K562 (cell line): ENCODE measurements at regions not wholly inside any gene's neighbourhood (a gene's known extent, or its start where the extent isn't known, plus 50 kb on each side); places are given as distances from the start of the nearest gene placed in this dataset.

ENCODE experiments used
- ATAC-seq: fragments of 200-7000 bp; cut with Tn5 transposase; 3 replicates; pipeline ENCODE4 v1.9.1; 2020; ENCODE audit warnings: moderate library complexity
- BruUV-seq: library from RNA; stranded (reverse); fragments of 400-500 nt; replicated peaks from 2 replicates; lab custom pipeline; 2021; lab: Mats Ljungman, UMichigan
- CTCF ChIA-PET: fragments of 300-600 bp; formaldehyde crosslinking; extraction: SDS; loops from one replicate; lab custom pipeline; 2021; ENCODE audit warnings: low intra/inter-chr PET ratio; lab: Yijun Ruan, JAX
- POLR2A ChIA-PET: fragments of 300-600, 350-650 bp; sonication (Branson Sonifier 250); formaldehyde crosslinking; extraction: SDS; loops from one replicate; lab custom pipeline; 2021; ENCODE audit warnings: antibody characterized with exemption, inconsistent platforms; lab: Yijun Ruan, JAX
- DNase-seq, 4 experiments: peaks; one replicate each; pipeline versions ENCODE4 v3.0.0 to v3.0.0-alpha.2; 2011 to 2018; ENCODE audit warnings: low spot score in 3 of 4, mixed read lengths in 3 of 4; ENCODE audit errors: extremely low read depth in 1 of 4
- FAIRE-seq: peaks from 2 replicates; lab custom pipeline; 2011; peaks lifted over from hg19 to GRCh38; lab: Jason Lieb, UNC
- H2AFZ ChIP-seq: 2 replicates; pipeline ENCODE4 v1.6.0; 2011; ENCODE audit warnings: low read depth, low read length, control low read depth, inconsistent platforms
- H3K27ac ChIP-seq: fragments of 200-600 bp; 3 replicates; pipeline ENCODE4 v1.8.0; 2011; ENCODE audit warnings: low read depth, mild to moderate bottlenecking, control low read depth, inconsistent platforms, low read length, moderate library complexity, mixed read lengths; ENCODE audit errors: extremely low read depth
- H3K27me3 ChIP-seq, 2 experiments: fragments of 300-600 bp in 1 of 2; 2 replicates in 1 of 2; 3 replicates in 1 of 2; pipeline versions ENCODE4 v1.6.0 to v1.8.0; 2011; ENCODE audit warnings: inconsistent platforms in 2 of 2, low read length in 2 of 2, mild to moderate bottlenecking in 1 of 2, mixed read lengths in 1 of 2, moderate library complexity in 1 of 2; ENCODE audit not compliant: control insufficient read depth in 2 of 2, insufficient read depth in 2 of 2
- H3K36me3 ChIP-seq: fragments of 300-600 bp; 3 replicates; pipeline ENCODE4 v1.8.0; 2011; ENCODE audit warnings: mild to moderate bottlenecking, low read length, inconsistent platforms; ENCODE audit not compliant: control insufficient read depth, insufficient read depth
- H3K4me1 ChIP-seq, 2 experiments: fragments of 200-600 bp in 1 of 2; replicated peaks in 1 of 2; 2 replicates in 1 of 2; 3 replicates in 1 of 2; pipeline versions ENCODE4 v1.5.1 to v1.8.0; 2011; ENCODE audit warnings: inconsistent platforms in 2 of 2, low read length in 2 of 2, mild to moderate bottlenecking in 1 of 2, mixed read lengths in 1 of 2, moderate library complexity in 1 of 2; ENCODE audit not compliant: control insufficient read depth in 2 of 2, insufficient read depth in 2 of 2
- H3K4me2 ChIP-seq: 2 replicates; pipeline ENCODE4 v1.6.1; 2011; ENCODE audit warnings: low read length, control low read depth, inconsistent platforms, mixed read lengths; ENCODE audit not compliant: insufficient read depth
- H3K4me3 ChIP-seq: fragments of 200-600 bp; sonication (generic), shearing (Covaris generic); 2 replicates; pipeline ENCODE4 v1.5.1; 2016; ENCODE audit warnings: control low read depth, inconsistent platforms
- H3K79me2 ChIP-seq: fragments of 200-600 bp; 3 replicates; pipeline ENCODE4 v1.8.0; 2011; ENCODE audit warnings: low read length, inconsistent platforms; ENCODE audit not compliant: control insufficient read depth, insufficient read depth
- H3K9ac ChIP-seq, 2 experiments: 2 replicates each; pipeline versions ENCODE4 v1.6.0 to v1.6.1; 2011; ENCODE audit warnings: low read depth in 2 of 2, low read length in 2 of 2, control low read depth in 1 of 2, inconsistent platforms in 1 of 2, mild to moderate bottlenecking in 1 of 2, mixed read lengths in 1 of 2; ENCODE audit not compliant: insufficient read depth in 1 of 2
- H3K9me1 ChIP-seq: one replicate; pipeline ENCODE4 v1.6.0; 2011; ENCODE audit warnings: inconsistent platforms, mild to moderate bottlenecking, low read length, moderate library complexity; ENCODE audit not compliant: control insufficient read depth, insufficient read depth
- H3K9me3 ChIP-seq: replicated peaks from 2 replicates; pipeline ENCODE4 v1.5.1; 2011; ENCODE audit warnings: low read depth, low read length, inconsistent platforms; ENCODE audit not compliant: control insufficient read depth, insufficient read depth
- H4K20me1 ChIP-seq: replicated peaks from 2 replicates; pipeline ENCODE4 v1.6.1; 2011; ENCODE audit warnings: low read length, inconsistent platforms, mixed read lengths; ENCODE audit not compliant: control insufficient read depth, insufficient read depth
- BHLHE40 ChIP-seq: IDR thresholded peaks from 2 replicates; pipeline ENCODE4 v1.6.1; 2011; ENCODE audit warnings: low read length, improper control_type of control experiment
- BRF1 ChIP-seq: IDR thresholded peaks from 3 replicates; pipeline ENCODE4 v1.6.1; 2011; ENCODE audit warnings: borderline replicate concordance, mild to moderate bottlenecking; ENCODE audit not compliant: insufficient read length; ENCODE audit errors: extremely low read depth
- HDGF ChIP-seq: fragments of 450-650 bp; IDR thresholded peaks from 2 replicates; pipeline ENCODE4 v1.6.1; 2016
- MCM2 ChIP-seq: fragments of 450-650 bp; IDR thresholded peaks from 2 replicates; pipeline ENCODE4 v1.6.1; 2017; ENCODE audit warnings: low read depth, mild to moderate bottlenecking
- MIER1 ChIP-seq: fragments of 450-650 bp; IDR thresholded peaks from 2 replicates; pipeline ENCODE4 v1.6.1; 2016; ENCODE audit warnings: antibody characterized with exemption, mild to moderate bottlenecking, low read depth
- PREB ChIP-seq: sonication (generic); formaldehyde crosslinking; IDR thresholded peaks from 2 replicates; pipeline ENCODE4 v1.8.1; 2023; ENCODE audit warnings: mild to moderate bottlenecking, missing genetic modification reagents
- SMARCC2 ChIP-seq: fragments of 450-650 bp; IDR thresholded peaks from 2 replicates; pipeline ENCODE4 v1.6.1; 2017; ENCODE audit warnings: antibody characterized with exemption, moderate library complexity, mild to moderate bottlenecking, low read depth
- TCF3 ChIP-seq: sonication (generic); formaldehyde crosslinking; IDR thresholded peaks from 2 replicates; pipeline ENCODE4 v1.4.0; 2020; ENCODE audit warnings: mild to moderate bottlenecking, missing genetic modification reagents
- XRCC5 ChIP-seq: fragments of 200-400 bp; formaldehyde crosslinking; IDR thresholded peaks from 2 replicates; pipeline ENCODE4 v1.6.1; 2017; ENCODE audit warnings: low read depth, mild to moderate bottlenecking, low read length
- ZBTB26 ChIP-seq: fragments of 450-650 bp; formaldehyde crosslinking; IDR thresholded peaks from 2 replicates; pipeline ENCODE4 v1.4.0; 2022; ENCODE audit warnings: missing genetic modification characterization
- ZKSCAN3 ChIP-seq: fragments of 250-450 bp; sonication (Bioruptor Pico); IDR thresholded peaks from 2 replicates; pipeline ENCODE4 v1.4.0; 2020
- ZNF644 ChIP-seq: fragments of 200-800 bp; sonication (Bioruptor generic); IDR thresholded peaks from 2 replicates; pipeline ENCODE4 v1.6.1; 2016; ENCODE audit warnings: low read depth, missing genetic modification characterization, missing compliant biosample characterization
- WGBS: fragments of 100-300 bp; shearing (Covaris generic); methylation state at CpG from one replicate; pipeline ENCODE4 v1.1.6; 2016; ENCODE audit warnings: low coverage, mixed read lengths; ENCODE audit not compliant: insufficient coverage; ENCODE audit errors: missing lambda C conversion rate; 5-methylcytosine and 5-hydroxymethylcytosine counted together
- in situ Hi-C: fragments of 300-500 bp; cut with MboI; formaldehyde crosslinking; loops from 4 replicates; pipeline ENCODE4 v1.15.0; 2018; ENCODE audit warnings: inconsistent platforms, mixed read lengths
- intact Hi-C: fragments of 100-400 bp; cut with micrococcal nuclease; formaldehyde crosslinking; loops from 2 replicates; pipeline ENCODE4 v1.14.2; 2022

- Histone ChIP-seq H3K27me3 (no peaks in the 10 kb centered on the region), H4K20me1 (no peaks in the 10 kb centered on the region), H2AFZ (no peak overlapping the region)
- 0% methylated on average over 3 of the region's 3 CpGs for WGBS
- intact Hi-C loops = no loop called here
- POLR2A ChIA-PET = no interaction called here
- TF ChIP-seq SMARCC2 (no peak), ZKSCAN3 (CRISPR knock-in tag) (no peak), XRCC5 (no peak), TCF3 (CRISPR knock-in tag) (no peak), MCM2 (no peak), BHLHE40 (no peak), ZBTB26 (CRISPR knock-in tag) (no peak), MIER1 (no peak), PREB (CRISPR knock-in tag) (no peak), BRF1 (no peak), ZNF644 (no peak), HDGF (no peak)
- TF ChIP-seq, all 486 proteins: peak for 0
- no peak for DNase-seq
- no peak for FAIRE-seq
- Histone ChIP-seq H3K9me3 (peaks cover 2% of the 10 kb centered on the region; the same call in 1 of the 2 replicates), H3K36me3 (no peaks in the 10 kb centered on the region), H3K79me2 (no peaks in the 10 kb centered on the region), H3K9ac (no peak overlapping the region), H3K4me3 (no peak overlapping the region), H3K9me1 (no peaks in the 10 kb centered on the region), H3K4me2 (no peak overlapping the region), H3K27ac (no peak overlapping the region), H3K4me1 (no peaks in the 10 kb centered on the region)
- CTCF ChIA-PET = no interaction called here
- no TSS peak for BruUV-seq
- in situ Hi-C loops = no loop called here
- ATAC-seq = no peak
Observed at GRCh38 chr1:189983166-189983890, 494.3 kb downstream of the BRINP3 start.
